ENCODE measurements at regions not wholly inside any gene's neighbourhood (a gene's known extent, or its start where the extent isn't known, plus 50 kb on each side); places are given as distances from the start of the nearest gene placed in this dataset.

- Histone ChIP-seq H3K23me2 (ENCODE audit: low read depth, low read length) (no peaks in the 10 kb centered on the region), H3K23ac (ENCODE audit: insufficient read length) (no peak overlapping the region), H2AK5ac (ENCODE audit: low read depth, low read length) (no peak overlapping the region), H2BK15ac (ENCODE audit: low read length) (no peak overlapping the region), H3K4me3 (ENCODE audit: extremely low read depth in 1 of 4, insufficient read depth in 2 of 4, low read depth in 3 of 4, low read length in 4 of 4) (no peak overlapping the region), H3K4ac (replicated peaks; ENCODE audit: insufficient read length, low read depth, low read length) (no peak overlapping the region), H3K9me3 (ENCODE audit: insufficient read depth in 2 of 2, low read depth in 1 of 2, low read length in 1 of 2) (no peaks in the 10 kb centered on the region), H4K8ac (ENCODE audit: extremely low read depth, insufficient read depth, low read length) (no peak overlapping the region), H3K79me2 (ENCODE audit: control insufficient read depth in 1 of 2, insufficient read depth in 2 of 2, low read length in 2 of 2) (no peaks in the 10 kb centered on the region), H2BK5ac (ENCODE audit: low read depth, low read length) (no peak overlapping the region), H3K9ac (replicated peaks in 1 of 4; ENCODE audit: extremely low read depth in 1 of 4, low read depth in 3 of 4, low read length in 3 of 4) (no peak overlapping the region), H2BK120ac (replicated peaks; ENCODE audit: low read depth, low read length) (no peak overlapping the region), H3K27ac (ENCODE audit: low read depth, low read length) (no peak overlapping the region), H3K79me1 (ENCODE audit: low read depth, low read length) (no peaks in the 10 kb centered on the region), H3K27me3 (replicated peaks in 1 of 4; ENCODE audit: control insufficient read depth in 3 of 4, extremely low read depth in 1 of 4, insufficient read depth in 3 of 4, low read length in 3 of 4) (peaks cover 0 to 2% (median 0%) of the 10 kb centered on the region in 4 experiments; a peak in 2 of 7 replicates), H2BK12ac (ENCODE audit: low read depth, low read length) (no peak overlapping the region), H3K36me3 (ENCODE audit: control insufficient read depth in 2 of 4, insufficient read depth in 4 of 4, low read length in 3 of 4) (no peaks in the 10 kb centered on the region), H4K20me1 (replicated peaks in 1 of 2; ENCODE audit: control insufficient read depth in 1 of 2, insufficient read depth in 2 of 2, low read length in 2 of 2) (no peaks in the 10 kb centered on the region), H3K18ac (ENCODE audit: extremely low read depth, low read length) (no peak overlapping the region), H2BK20ac (ENCODE audit: low read length) (no peak overlapping the region), H3K4me2 (ENCODE audit: insufficient read depth in 1 of 2, low read depth in 2 of 2, low read length in 2 of 2) (no peak overlapping the region), H2AFZ (ENCODE audit: low read length) (no peak overlapping the region), H3K4me1 (replicated peaks in 1 of 4; ENCODE audit: control insufficient read depth in 3 of 4, insufficient read depth in 4 of 4, low read length in 3 of 4) (peaks cover 0 to 9% (median 2%) of the 10 kb centered on the region in 4 experiments; a peak in 2 of 7 replicates), H3K14ac (ENCODE audit: insufficient read length) (no peak overlapping the region), H3K56ac (replicated peaks; ENCODE audit: insufficient read length, low read depth, low read length) (no peak overlapping the region), H4K91ac (replicated peaks; ENCODE audit: insufficient read length, low read length) (no peak overlapping the region), H4K5ac (ENCODE audit: insufficient read length, low read depth, low read length) (no peak overlapping the region)
- WGBS, 2 experiments (ENCODE audit: extremely low coverage in 1 of 2, insufficient coverage in 1 of 2, insufficient read length in 1 of 2, insufficient replicate concordance in 2 of 2, low coverage in 1 of 2, low lambda C conversion rate in 2 of 2, missing lambda C conversion rate in 1 of 2), result 92% methylated on average over 3 of the region's 3 CpGs; no CpG with 5 or more reads in 1 of the 2 experiments
- no peak for DNase-seq (ENCODE audit: low read depth in 1 of 2, low spot score in 2 of 2)
- ChIA-PET POLR2A (ENCODE audit: partially characterized antibody) (no interaction called here), CTCF (ENCODE audit: partially characterized antibody) (interaction anchor here (0.7 kb wide), 1 partner anchor 644 kb away, joined by 3 read pairs; no protein-coding TSS in a partner anchor)
- FAIRE-seq, result no peak
- TF ChIP-seq KDM4A (IDR thresholded peaks at IDR 0.05; ENCODE audit: low read depth, low read length, severe bottlenecking) (no peak), RBBP5 (IDR thresholded peaks at IDR 0.05; ENCODE audit: borderline replicate concordance, low read depth, low read length) (no peak), RXRA (IDR thresholded peaks at IDR 0.05; ENCODE audit: insufficient read depth, low read depth, low read length) (no peak), EZH2 (IDR thresholded peaks at IDR 0.05; ENCODE audit: low read depth, low read length, severe bottlenecking) (no peak), CBX8 (IDR thresholded peaks at IDR 0.05; ENCODE audit: borderline replicate concordance, low read depth, low read length) (no peak), NANOG (IDR thresholded peaks at IDR 0.05; ENCODE audit: insufficient read depth, low read depth, low read length, poor library complexity, severe bottlenecking) (no peak), CTBP2 (IDR thresholded peaks at IDR 0.05; ENCODE audit: borderline replicate concordance, insufficient read depth, insufficient read length, low read length) (no peak), RAD21 (IDR thresholded peaks at IDR 0.05 in 1 of 2, conservative IDR thresholded peaks at IDR 0.05 in 1 of 2; ENCODE audit: low read depth in 2 of 2, low read length in 2 of 2) (no peak), CREB1 (IDR thresholded peaks at IDR 0.05) (no peak), PHF8 (conservative IDR thresholded peaks at IDR 0.05; ENCODE audit: low read depth, low read length) (no peak), SP2 (IDR thresholded peaks at IDR 0.05; ENCODE audit: low read length) (no peak), EP300 (IDR thresholded peaks at IDR 0.05; ENCODE audit: borderline replicate concordance in 1 of 2, low read depth in 2 of 2, low read length in 2 of 2) (no peak)
Observed at GRCh38 chr20:52305024-52305645, 113.6 kb upstream of the ZFP64 start.

Data from H1 (cell line).